CD14-positive monocyte (primary cell): ENCODE measurements at regions not wholly inside any gene's neighbourhood (a gene's known extent, or its start where the extent isn't known, plus 50 kb on each side); places are given as distances from the start of the nearest gene placed in this dataset.

Experiments used
- DNase-seq, 3 donors: peaks; one replicate each; pipeline ENCODE4 v3.0.0-alpha.2; 2011 to 2022
- H2AFZ ChIP-seq: 2 replicates; pipeline ENCODE4 v1.6.0; 2012; ENCODE audit warnings: mild to moderate bottlenecking, low read depth, low read length, inconsistent platforms; ENCODE audit not compliant: insufficient read depth, poor library complexity, severe bottlenecking
- H3K27ac ChIP-seq, 2 donors: 1 replicate in 1 of 2; 2 replicates in 1 of 2; pipeline ENCODE4 v1.5.1; 2012 to 2013; ENCODE audit warnings: low read length in 2 of 2, control low read depth in 1 of 2, inconsistent platforms in 1 of 2, low read depth in 1 of 2, mild to moderate bottlenecking in 1 of 2
- H3K27me3 ChIP-seq, 2 donors: one replicate each; pipeline versions ENCODE4 v1.6.0 to v1.6.1; 2011 to 2013; ENCODE audit warnings: low read length in 2 of 2; ENCODE audit not compliant: control insufficient read depth in 2 of 2, insufficient read depth in 2 of 2
- H3K36me3 ChIP-seq, 2 donors: replicated peaks in 1 of 2; 1 replicate in 1 of 2; 2 replicates in 1 of 2; pipeline versions ENCODE4 v1.5.1 to v1.6.1; 2012 to 2013; ENCODE audit warnings: low read length in 2 of 2, control low read depth in 1 of 2, inconsistent platforms in 1 of 2, mild to moderate bottlenecking in 1 of 2; ENCODE audit not compliant: insufficient read depth in 2 of 2, control insufficient read depth in 1 of 2
- H3K4me1 ChIP-seq, 2 donors: 1 replicate in 1 of 2; 2 replicates in 1 of 2; pipeline versions ENCODE4 v1.5.1 to v1.6.1; 2012 to 2013; ENCODE audit warnings: low read length in 2 of 2, control low read depth in 1 of 2, inconsistent platforms in 1 of 2, mild to moderate bottlenecking in 1 of 2, moderate library complexity in 1 of 2; ENCODE audit not compliant: insufficient read depth in 2 of 2, control insufficient read depth in 1 of 2
- H3K4me2 ChIP-seq: replicated peaks from 2 replicates; pipeline ENCODE3; 2012; ENCODE audit warnings: low read length, moderate library complexity, mild to moderate bottlenecking; ENCODE audit not compliant: poor library complexity, severe bottlenecking; ENCODE audit errors: extremely low read depth
- H3K4me3 ChIP-seq, 3 experiments: fragments of 200-600 bp in 1 of 3; sonication (generic) in 1 of 3; replicated peaks in 1 of 3; 1 replicate in 2 of 3; 2 replicates in 1 of 3; pipeline ENCODE4 v1.5.1; 2011 to 2013; ENCODE audit warnings: low read length in 3 of 3, mild to moderate bottlenecking in 3 of 3, control low read depth in 2 of 3, low read depth in 2 of 3, inconsistent platforms in 1 of 3, moderate library complexity in 1 of 3
- H3K79me2 ChIP-seq: 2 replicates; pipeline ENCODE4 v1.6.0; 2012; ENCODE audit warnings: mild to moderate bottlenecking, control low read depth, inconsistent platforms, low read length, moderate library complexity; ENCODE audit not compliant: insufficient read depth
- H3K9ac ChIP-seq: 2 replicates; pipeline ENCODE4 v1.6.0; 2017; ENCODE audit warnings: low read length, mild to moderate bottlenecking; ENCODE audit not compliant: insufficient read depth, poor library complexity, severe bottlenecking
- H3K9me3 ChIP-seq, 2 donors: replicated peaks in 1 of 2; 1 replicate in 1 of 2; 2 replicates in 1 of 2; pipeline versions ENCODE4 v1.5.1 to v1.6.1; 2012 to 2013; ENCODE audit warnings: low read length in 2 of 2, control low read depth in 1 of 2; ENCODE audit not compliant: control insufficient read depth in 1 of 2, insufficient read depth in 1 of 2
- H4K20me1 ChIP-seq: 2 replicates; pipeline ENCODE4 v1.6.0; 2012; ENCODE audit warnings: mild to moderate bottlenecking, low read length, control low read depth, moderate library complexity; ENCODE audit not compliant: insufficient read depth
- H3K27ac Mint-ChIP-seq, 7 donors: one replicate each; pipeline ENCODE4 v1.8.0; 2020; ENCODE audit warnings: mild to moderate bottlenecking in 7 of 7, mixed read lengths in 7 of 7, moderate library complexity in 6 of 7, inconsistent platforms in 2 of 7
- H3K27me3 Mint-ChIP-seq, 3 donors: one replicate each; pipeline ENCODE4 v1.8.0; 2021 to 2022; ENCODE audit warnings: low read depth in 3 of 3, mild to moderate bottlenecking in 3 of 3, mixed read lengths in 3 of 3, moderate library complexity in 3 of 3, inconsistent platforms in 1 of 3
- H3K36me3 Mint-ChIP-seq, 2 donors: one replicate each; pipeline ENCODE4 v1.8.0; 2020; ENCODE audit warnings: mixed read lengths in 2 of 2, inconsistent platforms in 1 of 2, mild to moderate bottlenecking in 1 of 2
- H3K4me1 Mint-ChIP-seq: one replicate; pipeline ENCODE4 v1.8.0; 2020; ENCODE audit warnings: mild to moderate bottlenecking, mixed read lengths
- H3K4me3 Mint-ChIP-seq, 2 donors: one replicate each; pipeline ENCODE4 v1.8.0; 2020; ENCODE audit warnings: mild to moderate bottlenecking in 2 of 2, mixed read lengths in 2 of 2, moderate library complexity in 1 of 2
- H3K9me3 Mint-ChIP-seq, 7 donors: one replicate each; pipeline ENCODE4 v1.8.0; 2020 to 2022; ENCODE audit warnings: mixed read lengths in 7 of 7, mild to moderate bottlenecking in 6 of 7, moderate library complexity in 6 of 7, inconsistent platforms in 2 of 7
- CTCF ChIP-seq: fragments of 200-600 bp; IDR thresholded peaks from one replicate; pipeline ENCODE4 v1.8.0; 2022; ENCODE audit warnings: antibody characterized with exemption, mild to moderate bottlenecking
- WGBS: methylation state at CpG from one replicate; pipeline ENCODE4 v1.1.5; 2013; ENCODE audit warnings: missing lambda C conversion rate; ENCODE audit not compliant: insufficient coverage; 5-methylcytosine and 5-hydroxymethylcytosine counted together
- intact Hi-C, 2 donors: fragments of 100-400 bp; cut with micrococcal nuclease; formaldehyde crosslinking; loops; one replicate each; pipeline versions ENCODE4 v1.15.0 to v1.15.1; 2023

GRCh38 chr2:163812926-163813520 lies 77.2 kb upstream of the FIGN start:
- intact Hi-C loops, result no loop called here
- H2AFZ ChIP-seq, result no peak overlapping the region
- no peak overlapping the region for H3K27ac ChIP-seq
- Mint-ChIP-seq H3K36me3 (no peaks in the 10 kb centered on the region), H3K27ac (no peak overlapping the region), H3K9me3 (peaks cover 0 to 11% (median 2%) of the 10 kb centered on the region in 7 donors), H3K4me3 (no peak overlapping the region), H3K4me1 (no peaks in the 10 kb centered on the region), H3K27me3 (no peaks in the 10 kb centered on the region)
- no CpG with 5 or more reads among the region's 1 CpG for WGBS
- no peak overlapping the region for H3K4me3 ChIP-seq
- H3K79me2 ChIP-seq, result no peaks in the 10 kb centered on the region
- TF ChIP-seq CTCF, result no peak
- no peaks in the 10 kb centered on the region for H3K4me1 ChIP-seq
- no peaks in the 10 kb centered on the region for H3K27me3 ChIP-seq
- no peak overlapping the region for H3K9ac ChIP-seq
- no peaks in the 10 kb centered on the region for H3K36me3 ChIP-seq
- H3K4me2 ChIP-seq, result no peak overlapping the region
- peaks cover 0 to 8% of the 10 kb centered on the region in 2 donors for H3K9me3 ChIP-seq
- DNase-seq, result no peak
- no peaks in the 10 kb centered on the region for H4K20me1 ChIP-seq

GRCh38 chr2:163808406-163808805 lies 72.6 kb upstream of the FIGN start:
- WGBS, result no CpG with 5 or more reads among the region's 2 CpGs

More at GRCh38 chr2:163808406-163808805, 72.6 kb upstream of the FIGN start:
- Mint-ChIP-seq H3K4me3 (no peak overlapping the region), H3K9me3 (peaks cover 0 to 6% (median 0%) of the 10 kb centered on the region in 7 donors), H3K4me1 (no peaks in the 10 kb centered on the region), H3K36me3 (no peaks in the 10 kb centered on the region), H3K27me3 (no peaks in the 10 kb centered on the region), H3K27ac (no peak overlapping the region)
- TF ChIP-seq CTCF, result no peak
- intact Hi-C loops, result no loop called here
- no peaks in the 10 kb centered on the region for H3K4me1 ChIP-seq
- no peak overlapping the region for H3K4me2 ChIP-seq
- H2AFZ ChIP-seq, result no peak overlapping the region
- DNase-seq, result no peak
- no peak overlapping the region for H3K9ac ChIP-seq
- peaks cover 0 to 2% of the 10 kb centered on the region in 2 donors for H3K9me3 ChIP-seq
- no peaks in the 10 kb centered on the region for H3K27me3 ChIP-seq
- H3K79me2 ChIP-seq, result no peaks in the 10 kb centered on the region
- no peaks in the 10 kb centered on the region for H3K36me3 ChIP-seq
- no peak overlapping the region for H3K27ac ChIP-seq
- no peak overlapping the region for H3K4me3 ChIP-seq
- H4K20me1 ChIP-seq, result no peaks in the 10 kb centered on the region
